HEK293 (cell line): ENCODE measurements at regions not wholly inside any gene's neighbourhood (a gene's known extent, or its start where the extent isn't known, plus 50 kb on each side); places are given as distances from the start of the nearest gene placed in this dataset.

Experiments
- GFI1B ChIP-seq: fragments of 450-650 bp; formaldehyde crosslinking; IDR thresholded peaks from 2 replicates; pipeline ENCODE4 v1.5.1; 2016; ENCODE audit warnings: missing biosample characterization, missing genetic modification characterization
- RBAK ChIP-seq: fragments of 450-650 bp; formaldehyde crosslinking; IDR thresholded peaks from 2 replicates; pipeline ENCODE4 v1.5.1; 2016; ENCODE audit warnings: missing biosample characterization, missing genetic modification characterization
- SALL2 ChIP-seq: fragments of 450-650 bp; formaldehyde crosslinking; IDR thresholded peaks from 2 replicates; pipeline ENCODE4 v1.5.0; 2017; ENCODE audit warnings: missing biosample characterization, mild to moderate bottlenecking, missing genetic modification characterization, borderline replicate concordance
- ZBTB17 ChIP-seq: fragments of 450-650 bp; formaldehyde crosslinking; IDR thresholded peaks from 2 replicates; pipeline ENCODE4 v1.5.1; 2016; ENCODE audit warnings: missing biosample characterization, missing genetic modification characterization
- ZNF24 ChIP-seq: fragments of 450-650 bp; formaldehyde crosslinking; IDR thresholded peaks from 2 replicates; pipeline ENCODE4 v1.5.1; 2016; ENCODE audit warnings: missing biosample characterization, missing genetic modification characterization
- ZNF292 ChIP-seq: fragments of 450-650 bp; formaldehyde crosslinking; IDR thresholded peaks from 2 replicates; pipeline ENCODE4 v1.5.1; 2016; ENCODE audit warnings: low read depth, missing biosample characterization, missing genetic modification characterization, borderline replicate concordance
- ZNF548 ChIP-seq: fragments of 450-650 bp; formaldehyde crosslinking; IDR thresholded peaks from 2 replicates; pipeline ENCODE4 v1.5.1; 2016; ENCODE audit warnings: missing biosample characterization, missing genetic modification characterization
- TF ChIP-seq, protein P1 (sequence below): fragments of 450-650 bp; formaldehyde crosslinking; IDR thresholded peaks from 2 replicates; pipeline ENCODE4 v1.5.1; 2016; ENCODE audit warnings: missing biosample characterization, missing genetic modification characterization
- TF ChIP-seq, protein P2 (sequence below): fragments of 450-650 bp; formaldehyde crosslinking; IDR thresholded peaks from 2 replicates; pipeline ENCODE4 v1.5.1; 2016; ENCODE audit warnings: missing biosample characterization, missing genetic modification characterization, borderline replicate concordance
- TF ChIP-seq, protein P3 (sequence below): fragments of 450-650 bp; formaldehyde crosslinking; IDR thresholded peaks from 2 replicates; pipeline ENCODE4 v1.5.1; 2017; ENCODE audit warnings: missing biosample characterization, missing genetic modification characterization
- TF ChIP-seq, protein P4 (sequence below): fragments of 450-650 bp; formaldehyde crosslinking; IDR thresholded peaks from 2 replicates; pipeline ENCODE4 v1.5.1; 2016; ENCODE audit warnings: missing biosample characterization, missing genetic modification characterization
- TF ChIP-seq, protein P5 (sequence below): sonication (generic); formaldehyde crosslinking; IDR thresholded peaks from 2 replicates; pipeline ENCODE4 v1.8.1; 2022; ENCODE audit warnings: mild to moderate bottlenecking, moderate library complexity, missing genetic modification reagents
- TF ChIP-seq, protein P6 (sequence below): fragments of 450-650 bp; formaldehyde crosslinking; IDR thresholded peaks from 2 replicates; pipeline ENCODE4 v1.5.1; 2016; ENCODE audit warnings: missing biosample characterization, missing genetic modification characterization

DNA sequence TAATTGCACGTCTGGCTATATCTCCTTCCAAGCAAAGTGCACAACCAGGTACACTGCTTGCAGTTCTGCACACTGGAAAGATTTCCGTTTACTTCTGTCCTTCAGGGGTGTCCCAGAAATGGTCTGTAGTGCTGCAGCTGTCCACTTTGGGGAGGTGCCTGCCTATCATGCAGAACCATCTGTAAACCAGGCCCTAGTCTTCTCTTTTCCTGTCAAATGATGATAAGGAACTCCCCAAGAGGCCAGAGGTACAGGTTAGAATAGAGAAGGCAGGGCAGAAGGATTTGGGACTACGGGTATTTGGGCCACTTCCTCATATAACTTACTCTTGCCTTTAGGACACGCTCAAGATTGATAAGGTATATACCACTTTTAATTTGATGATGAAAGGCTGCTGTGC, 746.9 kb downstream of the FAT4 start:
- TF ChIP-seq, protein P1, sequence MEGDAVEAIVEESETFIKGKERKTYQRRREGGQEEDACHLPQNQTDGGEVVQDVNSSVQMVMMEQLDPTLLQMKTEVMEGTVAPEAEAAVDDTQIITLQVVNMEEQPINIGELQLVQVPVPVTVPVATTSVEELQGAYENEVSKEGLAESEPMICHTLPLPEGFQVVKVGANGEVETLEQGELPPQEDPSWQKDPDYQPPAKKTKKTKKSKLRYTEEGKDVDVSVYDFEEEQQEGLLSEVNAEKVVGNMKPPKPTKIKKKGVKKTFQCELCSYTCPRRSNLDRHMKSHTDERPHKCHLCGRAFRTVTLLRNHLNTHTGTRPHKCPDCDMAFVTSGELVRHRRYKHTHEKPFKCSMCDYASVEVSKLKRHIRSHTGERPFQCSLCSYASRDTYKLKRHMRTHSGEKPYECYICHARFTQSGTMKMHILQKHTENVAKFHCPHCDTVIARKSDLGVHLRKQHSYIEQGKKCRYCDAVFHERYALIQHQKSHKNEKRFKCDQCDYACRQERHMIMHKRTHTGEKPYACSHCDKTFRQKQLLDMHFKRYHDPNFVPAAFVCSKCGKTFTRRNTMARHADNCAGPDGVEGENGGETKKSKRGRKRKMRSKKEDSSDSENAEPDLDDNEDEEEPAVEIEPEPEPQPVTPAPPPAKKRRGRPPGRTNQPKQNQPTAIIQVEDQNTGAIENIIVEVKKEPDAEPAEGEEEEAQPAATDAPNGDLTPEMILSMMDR (tag by site-specific recombination) = no peak
- TF ChIP-seq, protein P2, sequence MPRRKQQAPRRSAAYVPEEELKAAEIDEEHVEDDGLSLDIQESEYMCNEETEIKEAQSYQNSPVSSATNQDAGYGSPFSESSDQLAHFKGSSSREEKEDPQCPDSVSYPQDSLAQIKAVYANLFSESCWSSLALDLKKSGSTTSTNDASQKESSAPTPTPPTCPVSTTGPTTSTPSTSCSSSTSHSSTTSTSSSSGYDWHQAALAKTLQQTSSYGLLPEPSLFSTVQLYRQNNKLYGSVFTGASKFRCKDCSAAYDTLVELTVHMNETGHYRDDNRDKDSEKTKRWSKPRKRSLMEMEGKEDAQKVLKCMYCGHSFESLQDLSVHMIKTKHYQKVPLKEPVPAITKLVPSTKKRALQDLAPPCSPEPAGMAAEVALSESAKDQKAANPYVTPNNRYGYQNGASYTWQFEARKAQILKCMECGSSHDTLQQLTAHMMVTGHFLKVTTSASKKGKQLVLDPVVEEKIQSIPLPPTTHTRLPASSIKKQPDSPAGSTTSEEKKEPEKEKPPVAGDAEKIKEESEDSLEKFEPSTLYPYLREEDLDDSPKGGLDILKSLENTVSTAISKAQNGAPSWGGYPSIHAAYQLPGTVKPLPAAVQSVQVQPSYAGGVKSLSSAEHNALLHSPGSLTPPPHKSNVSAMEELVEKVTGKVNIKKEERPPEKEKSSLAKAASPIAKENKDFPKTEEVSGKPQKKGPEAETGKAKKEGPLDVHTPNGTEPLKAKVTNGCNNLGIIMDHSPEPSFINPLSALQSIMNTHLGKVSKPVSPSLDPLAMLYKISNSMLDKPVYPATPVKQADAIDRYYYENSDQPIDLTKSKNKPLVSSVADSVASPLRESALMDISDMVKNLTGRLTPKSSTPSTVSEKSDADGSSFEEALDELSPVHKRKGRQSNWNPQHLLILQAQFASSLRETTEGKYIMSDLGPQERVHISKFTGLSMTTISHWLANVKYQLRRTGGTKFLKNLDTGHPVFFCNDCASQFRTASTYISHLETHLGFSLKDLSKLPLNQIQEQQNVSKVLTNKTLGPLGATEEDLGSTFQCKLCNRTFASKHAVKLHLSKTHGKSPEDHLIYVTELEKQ (tag by site-specific recombination) = no peak
- no peak for TF ChIP-seq ZNF548 (tag by site-specific recombination)
- no peak for TF ChIP-seq RBAK (tag by site-specific recombination)
- TF ChIP-seq, protein P3, sequence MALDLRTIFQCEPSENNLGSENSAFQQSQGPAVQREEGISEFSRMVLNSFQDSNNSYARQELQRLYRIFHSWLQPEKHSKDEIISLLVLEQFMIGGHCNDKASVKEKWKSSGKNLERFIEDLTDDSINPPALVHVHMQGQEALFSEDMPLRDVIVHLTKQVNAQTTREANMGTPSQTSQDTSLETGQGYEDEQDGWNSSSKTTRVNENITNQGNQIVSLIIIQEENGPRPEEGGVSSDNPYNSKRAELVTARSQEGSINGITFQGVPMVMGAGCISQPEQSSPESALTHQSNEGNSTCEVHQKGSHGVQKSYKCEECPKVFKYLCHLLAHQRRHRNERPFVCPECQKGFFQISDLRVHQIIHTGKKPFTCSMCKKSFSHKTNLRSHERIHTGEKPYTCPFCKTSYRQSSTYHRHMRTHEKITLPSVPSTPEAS (tag by site-specific recombination) = no peak
- TF ChIP-seq ZNF24 (tag by site-specific recombination) = no peak
- no peak for TF ChIP-seq GFI1B
- TF ChIP-seq SALL2 (tag by site-specific recombination) = no peak
- TF ChIP-seq ZNF292 (tag by site-specific recombination) = no peak
- TF ChIP-seq, protein P4, sequence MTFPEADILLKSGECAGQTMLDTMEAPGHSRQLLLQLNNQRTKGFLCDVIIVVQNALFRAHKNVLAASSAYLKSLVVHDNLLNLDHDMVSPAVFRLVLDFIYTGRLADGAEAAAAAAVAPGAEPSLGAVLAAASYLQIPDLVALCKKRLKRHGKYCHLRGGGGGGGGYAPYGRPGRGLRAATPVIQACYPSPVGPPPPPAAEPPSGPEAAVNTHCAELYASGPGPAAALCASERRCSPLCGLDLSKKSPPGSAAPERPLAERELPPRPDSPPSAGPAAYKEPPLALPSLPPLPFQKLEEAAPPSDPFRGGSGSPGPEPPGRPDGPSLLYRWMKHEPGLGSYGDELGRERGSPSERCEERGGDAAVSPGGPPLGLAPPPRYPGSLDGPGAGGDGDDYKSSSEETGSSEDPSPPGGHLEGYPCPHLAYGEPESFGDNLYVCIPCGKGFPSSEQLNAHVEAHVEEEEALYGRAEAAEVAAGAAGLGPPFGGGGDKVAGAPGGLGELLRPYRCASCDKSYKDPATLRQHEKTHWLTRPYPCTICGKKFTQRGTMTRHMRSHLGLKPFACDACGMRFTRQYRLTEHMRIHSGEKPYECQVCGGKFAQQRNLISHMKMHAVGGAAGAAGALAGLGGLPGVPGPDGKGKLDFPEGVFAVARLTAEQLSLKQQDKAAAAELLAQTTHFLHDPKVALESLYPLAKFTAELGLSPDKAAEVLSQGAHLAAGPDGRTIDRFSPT (tag by site-specific recombination) = no peak
- TF ChIP-seq, protein P5, sequence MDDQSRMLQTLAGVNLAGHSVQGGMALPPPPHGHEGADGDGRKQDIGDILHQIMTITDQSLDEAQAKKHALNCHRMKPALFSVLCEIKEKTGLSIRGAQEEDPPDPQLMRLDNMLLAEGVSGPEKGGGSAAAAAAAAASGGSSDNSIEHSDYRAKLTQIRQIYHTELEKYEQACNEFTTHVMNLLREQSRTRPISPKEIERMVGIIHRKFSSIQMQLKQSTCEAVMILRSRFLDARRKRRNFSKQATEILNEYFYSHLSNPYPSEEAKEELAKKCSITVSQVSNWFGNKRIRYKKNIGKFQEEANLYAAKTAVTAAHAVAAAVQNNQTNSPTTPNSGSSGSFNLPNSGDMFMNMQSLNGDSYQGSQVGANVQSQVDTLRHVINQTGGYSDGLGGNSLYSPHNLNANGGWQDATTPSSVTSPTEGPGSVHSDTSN (CRISPR knock-in tag) = no peak
- TF ChIP-seq, protein P6, sequence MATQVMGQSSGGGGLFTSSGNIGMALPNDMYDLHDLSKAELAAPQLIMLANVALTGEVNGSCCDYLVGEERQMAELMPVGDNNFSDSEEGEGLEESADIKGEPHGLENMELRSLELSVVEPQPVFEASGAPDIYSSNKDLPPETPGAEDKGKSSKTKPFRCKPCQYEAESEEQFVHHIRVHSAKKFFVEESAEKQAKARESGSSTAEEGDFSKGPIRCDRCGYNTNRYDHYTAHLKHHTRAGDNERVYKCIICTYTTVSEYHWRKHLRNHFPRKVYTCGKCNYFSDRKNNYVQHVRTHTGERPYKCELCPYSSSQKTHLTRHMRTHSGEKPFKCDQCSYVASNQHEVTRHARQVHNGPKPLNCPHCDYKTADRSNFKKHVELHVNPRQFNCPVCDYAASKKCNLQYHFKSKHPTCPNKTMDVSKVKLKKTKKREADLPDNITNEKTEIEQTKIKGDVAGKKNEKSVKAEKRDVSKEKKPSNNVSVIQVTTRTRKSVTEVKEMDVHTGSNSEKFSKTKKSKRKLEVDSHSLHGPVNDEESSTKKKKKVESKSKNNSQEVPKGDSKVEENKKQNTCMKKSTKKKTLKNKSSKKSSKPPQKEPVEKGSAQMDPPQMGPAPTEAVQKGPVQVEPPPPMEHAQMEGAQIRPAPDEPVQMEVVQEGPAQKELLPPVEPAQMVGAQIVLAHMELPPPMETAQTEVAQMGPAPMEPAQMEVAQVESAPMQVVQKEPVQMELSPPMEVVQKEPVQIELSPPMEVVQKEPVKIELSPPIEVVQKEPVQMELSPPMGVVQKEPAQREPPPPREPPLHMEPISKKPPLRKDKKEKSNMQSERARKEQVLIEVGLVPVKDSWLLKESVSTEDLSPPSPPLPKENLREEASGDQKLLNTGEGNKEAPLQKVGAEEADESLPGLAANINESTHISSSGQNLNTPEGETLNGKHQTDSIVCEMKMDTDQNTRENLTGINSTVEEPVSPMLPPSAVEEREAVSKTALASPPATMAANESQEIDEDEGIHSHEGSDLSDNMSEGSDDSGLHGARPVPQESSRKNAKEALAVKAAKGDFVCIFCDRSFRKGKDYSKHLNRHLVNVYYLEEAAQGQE = no peak
- no peak for TF ChIP-seq ZBTB17 (tag by site-specific recombination)
